BLaER1 treated with 17β-estradiol and CSF1 and Interleukin-3, amounts not matched to agents 10 nM and 100 nM (cell line): ENCODE measurements at regions not wholly inside any gene's neighbourhood (a gene's known extent, or its start where the extent isn't known, plus 50 kb on each side); places are given as distances from the start of the nearest gene placed in this dataset.

Experiments
- H3K27ac ChIP-seq, 11 experiments: shearing (Covaris generic); formaldehyde crosslinking; 2 replicates each; pipeline ENCODE4 v1.8.1; 2022
- H3K27me3 ChIP-seq, 11 experiments: shearing (Covaris generic); formaldehyde crosslinking; 2 replicates each; pipeline ENCODE4 v1.8.1; 2022
- H3K36me3 ChIP-seq, 11 experiments: shearing (Covaris generic); formaldehyde crosslinking; 2 replicates each; pipeline ENCODE4 v1.8.1; 2022
- H3K4me1 ChIP-seq, 10 experiments: shearing (Covaris generic); formaldehyde crosslinking; 2 replicates each; pipeline ENCODE4 v1.8.1; 2022
- H3K4me2 ChIP-seq, 11 experiments: shearing (Covaris generic); formaldehyde crosslinking; 2 replicates each; pipeline ENCODE4 v1.8.1; 2022
- H3K4me3 ChIP-seq, 10 experiments: shearing (Covaris generic); formaldehyde crosslinking; 2 replicates each; pipeline ENCODE4 v1.8.1; 2022
- H3K9ac ChIP-seq, 11 experiments: shearing (Covaris generic); formaldehyde crosslinking; 2 replicates each; pipeline ENCODE4 v1.8.1; 2022
- H3K9me3 ChIP-seq, 11 experiments: shearing (Covaris generic); formaldehyde crosslinking; replicated peaks in 1 of 11; 2 replicates each; pipeline ENCODE4 v1.8.1; 2022
- H4K20me1 ChIP-seq, 11 experiments: shearing (Covaris generic); formaldehyde crosslinking; 2 replicates each; pipeline ENCODE4 v1.8.1; 2022
- Cebpa-rat ChIP-seq, 11 experiments: shearing (Covaris generic); IDR thresholded peaks; 2 replicates each; pipeline ENCODE4 v1.8.1; 2022

GRCh38 chr4:136390824-136391223 lies 1141.5 kb downstream of the PCDH18 start:
- TF ChIP-seq Cebpa-rat (IDR thresholded peaks at IDR 0.05): no peak
- Histone ChIP-seq H4K20me1 (no peaks in the 10 kb centered on the region), H3K4me2 (no peak overlapping the region), H3K27ac (no peak overlapping the region), H3K27me3 (no peaks in the 10 kb centered on the region), H3K4me3 (no peak overlapping the region), H3K9ac (no peak overlapping the region), H3K9me3 (peaks cover 0 to 10% (median 3%) of the 10 kb centered on the region in 11 experiments; a peak in 11 of 22 replicates), H3K4me1 (no peaks in the 10 kb centered on the region), H3K36me3 (no peaks in the 10 kb centered on the region)

GRCh38 chr4:136383082-136383481 lies 1149.2 kb downstream of the PCDH18 start:
- no peaks in the 10 kb centered on the region for H4K20me1 ChIP-seq
- no peaks in the 10 kb centered on the region for H3K4me1 ChIP-seq
- no peaks in the 10 kb centered on the region for H3K9me3 ChIP-seq
- no peak overlapping the region for H3K4me2 ChIP-seq
- no peak overlapping the region for H3K4me3 ChIP-seq
- no peaks in the 10 kb centered on the region for H3K27me3 ChIP-seq
- no peak overlapping the region for H3K9ac ChIP-seq
- no peaks in the 10 kb centered on the region for H3K36me3 ChIP-seq
- H3K27ac ChIP-seq: no peak overlapping the region
- TF ChIP-seq Cebpa-rat (IDR thresholded peaks at IDR 0.05): no peak

DNA sequence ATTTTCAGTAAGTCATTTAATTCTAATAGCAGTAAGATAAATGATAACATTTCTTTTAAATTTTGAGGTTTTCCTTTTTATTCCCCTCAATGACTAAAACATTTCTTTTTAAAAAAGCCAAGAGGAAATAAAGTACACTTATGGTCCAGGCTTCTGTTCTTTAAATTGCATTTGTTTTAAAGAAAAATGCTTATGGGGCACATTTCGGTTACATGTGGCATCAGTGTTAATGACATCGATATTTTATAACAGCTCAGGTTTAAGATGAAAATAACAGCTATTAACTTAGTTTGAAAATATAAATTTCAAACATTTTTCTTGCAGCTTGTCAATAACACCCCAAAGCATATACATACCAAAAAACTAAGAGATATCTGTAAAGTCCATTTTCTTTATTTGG lies 1161.1 kb downstream of the PCDH18 start:
- H3K4me2 ChIP-seq: no peak overlapping the region

DNA sequence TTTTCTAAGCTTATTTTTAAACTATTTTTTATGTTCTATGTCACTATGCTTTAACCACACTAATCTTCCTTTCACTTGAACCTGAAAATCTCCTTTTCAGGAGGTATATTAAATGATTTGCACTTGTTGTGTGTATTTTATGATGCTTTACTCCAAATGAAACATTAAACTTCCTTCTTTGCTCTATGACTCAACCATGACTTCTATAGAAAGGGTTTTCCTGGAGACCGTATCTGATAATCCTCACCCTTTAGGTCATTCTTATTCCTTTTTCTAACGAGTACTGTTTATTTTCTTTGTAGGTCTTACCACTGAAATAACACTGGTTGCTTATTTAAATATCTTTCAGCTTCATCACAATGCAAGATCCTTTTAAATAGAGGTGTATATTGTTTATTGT lies 1163.2 kb downstream of the PCDH18 start:
- Histone ChIP-seq H3K27me3 (no peaks in the 10 kb centered on the region; a peak in 1 of 22 replicates), H3K4me1 (no peaks in the 10 kb centered on the region; a peak in 1 of 20 replicates), H4K20me1 (no peaks in the 10 kb centered on the region), H3K27ac (no peak overlapping the region), H3K4me2 (no peak overlapping the region), H3K4me3 (no peak overlapping the region), H3K36me3 (no peaks in the 10 kb centered on the region), H3K9me3 (no peaks in the 10 kb centered on the region), H3K9ac (no peak overlapping the region)
- no peak for TF ChIP-seq Cebpa-rat (IDR thresholded peaks at IDR 0.05)

More for the DNA sequence above, 1161.1 kb downstream of the PCDH18 start:
- no peak overlapping the region for H3K4me3 ChIP-seq
- H3K9ac ChIP-seq: no peak overlapping the region
- H3K36me3 ChIP-seq: no peaks in the 10 kb centered on the region
- TF ChIP-seq Cebpa-rat (IDR thresholded peaks at IDR 0.05): no peak
- no peaks in the 10 kb centered on the region; a peak in 1 of 22 replicates for H3K27me3 ChIP-seq
- no peaks in the 10 kb centered on the region; a peak in 1 of 22 replicates for H3K9me3 ChIP-seq
- H4K20me1 ChIP-seq: no peaks in the 10 kb centered on the region
- H3K27ac ChIP-seq: no peak overlapping the region
- no peaks in the 10 kb centered on the region; a peak in 1 of 20 replicates for H3K4me1 ChIP-seq

DNA sequence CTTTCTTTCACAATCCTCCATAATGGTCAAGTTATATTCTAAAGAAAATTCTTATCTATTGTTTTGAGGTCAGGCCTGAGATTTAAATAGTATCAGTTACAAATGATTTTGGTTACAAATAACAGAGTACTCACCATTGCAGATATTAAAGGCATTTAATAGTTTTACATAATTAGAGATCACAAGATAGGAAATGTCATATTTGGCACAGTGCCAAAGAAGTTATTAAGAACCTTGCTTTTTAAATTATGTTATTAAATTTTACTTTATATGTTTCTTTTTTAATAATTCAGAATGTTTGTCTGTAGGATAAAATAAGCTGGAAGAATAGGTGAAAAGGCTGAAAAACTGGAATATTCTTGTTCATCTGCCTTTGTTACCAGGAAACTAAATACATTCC lies 1174.7 kb downstream of the PCDH18 start:
- TF ChIP-seq Cebpa-rat (IDR thresholded peaks at IDR 0.05): no peak
- no peaks in the 10 kb centered on the region for H3K27me3 ChIP-seq
- H3K4me1 ChIP-seq: no peaks in the 10 kb centered on the region

DNA sequence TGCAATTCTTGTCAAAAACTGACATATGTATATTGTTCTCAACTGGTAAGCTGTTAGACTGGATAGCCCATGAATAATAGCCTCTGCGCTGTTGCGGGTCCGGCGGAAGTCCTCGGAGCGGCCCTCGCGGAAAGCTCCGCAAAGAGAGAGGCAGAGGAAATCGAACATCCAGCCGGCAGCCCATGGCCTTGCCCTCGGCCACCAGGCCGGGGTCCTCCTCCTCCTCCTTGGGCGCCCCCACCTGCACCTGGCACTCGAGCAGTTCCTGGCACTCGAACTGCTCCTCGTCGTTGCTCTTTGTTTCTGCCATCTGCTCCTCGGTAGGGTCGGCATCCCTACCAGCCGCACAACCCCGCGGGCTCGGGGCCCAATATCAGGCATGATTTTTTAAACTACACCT lies 1176.3 kb downstream of the PCDH18 start:
- Histone ChIP-seq H3K4me1 (no peaks in the 10 kb centered on the region), H3K9me3 (no peaks in the 10 kb centered on the region), H3K27ac (no peak overlapping the region), H3K27me3 (no peaks in the 10 kb centered on the region), H3K36me3 (no peaks in the 10 kb centered on the region), H3K9ac (no peak overlapping the region), H3K4me2 (no peak overlapping the region), H3K4me3 (no peak overlapping the region), H4K20me1 (no peaks in the 10 kb centered on the region)
- no peak for TF ChIP-seq Cebpa-rat (IDR thresholded peaks at IDR 0.05)

More for the DNA sequence above, 1174.7 kb downstream of the PCDH18 start:
- no peak overlapping the region for H3K4me2 ChIP-seq
- H3K9me3 ChIP-seq: no peaks in the 10 kb centered on the region
- no peak overlapping the region for H3K4me3 ChIP-seq
- H3K9ac ChIP-seq: no peak overlapping the region
- H3K36me3 ChIP-seq: no peaks in the 10 kb centered on the region
- no peak overlapping the region for H3K27ac ChIP-seq
- no peaks in the 10 kb centered on the region for H4K20me1 ChIP-seq

GRCh38 chr4:136343340-136343739 lies 1189.0 kb downstream of the PCDH18 start:
- no peaks in the 10 kb centered on the region for H4K20me1 ChIP-seq
- no peak overlapping the region for H3K4me3 ChIP-seq
- TF ChIP-seq Cebpa-rat (IDR thresholded peaks at IDR 0.05): no peak
- H3K9me3 ChIP-seq: peaks cover 0 to 3% (median 0%) of the 10 kb centered on the region in 11 experiments; a peak in 1 of 22 replicates
- H3K4me1 ChIP-seq: no peaks in the 10 kb centered on the region
- H3K4me2 ChIP-seq: no peak overlapping the region
- H3K36me3 ChIP-seq: no peaks in the 10 kb centered on the region
- no peak overlapping the region for H3K27ac ChIP-seq
- H3K9ac ChIP-seq: no peak overlapping the region
- no peaks in the 10 kb centered on the region for H3K27me3 ChIP-seq

- Histone ChIP-seq H3K4me2 (no peak overlapping the region), H3K4me1 (peaks cover 0 to 2% (median under 1%) of the 10 kb centered on the region in 10 experiments; a peak in 4 of 20 replicates), H3K4me3 (no peak overlapping the region), H3K27me3 (no peaks in the 10 kb centered on the region), H3K36me3 (no peaks in the 10 kb centered on the region), H3K27ac (no peak overlapping the region), H3K9me3 (peaks cover 0 to 3% (median 0%) of the 10 kb centered on the region in 11 experiments; a peak in 1 of 22 replicates), H4K20me1 (no peaks in the 10 kb centered on the region), H3K9ac (no peak overlapping the region)
- no peak for TF ChIP-seq Cebpa-rat (IDR thresholded peaks at IDR 0.05)
These were observed 1189.6 kb downstream of the PCDH18 start for GRCh38 chr4:136342666-136343065.

GRCh38 chr4:136337216-136337615 lies 1195.1 kb downstream of the PCDH18 start:
- Histone ChIP-seq H3K27ac (no peak overlapping the region), H3K4me3 (no peak overlapping the region), H3K4me2 (peak overlapping the region in 6 of 11 experiments; percentile 8 to 52 (median 32); a peak in 8 of 22 replicates), H3K9me3 (peaks cover 0 to 3% (median 0%) of the 10 kb centered on the region in 11 experiments; a peak in 1 of 22 replicates), H4K20me1 (no peaks in the 10 kb centered on the region), H3K9ac (no peak overlapping the region), H3K36me3 (no peaks in the 10 kb centered on the region), H3K27me3 (no peaks in the 10 kb centered on the region), H3K4me1 (peaks cover 0 to 8% (median 6%) of the 10 kb centered on the region in 10 experiments; a peak in 9 of 20 replicates)
- TF ChIP-seq Cebpa-rat (IDR thresholded peaks at IDR 0.05): no peak

- no peak overlapping the region for H3K4me2 ChIP-seq
- no peaks in the 10 kb centered on the region for H3K9me3 ChIP-seq
- H3K9ac ChIP-seq: no peak overlapping the region
- H3K4me3 ChIP-seq: no peak overlapping the region
- H3K36me3 ChIP-seq: no peaks in the 10 kb centered on the region
- no peak overlapping the region for H3K27ac ChIP-seq
- H3K4me1 ChIP-seq: peaks cover 0 to 8% (median 6%) of the 10 kb centered on the region in 10 experiments; a peak in 9 of 20 replicates
- no peaks in the 10 kb centered on the region for H3K27me3 ChIP-seq
- H4K20me1 ChIP-seq: no peaks in the 10 kb centered on the region
- no peak for TF ChIP-seq Cebpa-rat (IDR thresholded peaks at IDR 0.05)
These were observed 1195.8 kb downstream of the PCDH18 start for GRCh38 chr4:136336479-136336878.
